PC-3 (cell line): ENCODE measurements at regions not wholly inside any gene's neighbourhood (a gene's known extent, or its start where the extent isn't known, plus 50 kb on each side); places are given as distances from the start of the nearest gene placed in this dataset.

Experiments
- ATAC-seq: fragments of 200-7000 bp; cut with Tn5 transposase; 2 replicates; pipeline ENCODE4 v1.9.1; 2020; ENCODE audit warnings: mild to moderate bottlenecking, moderate library complexity
- BruUV-seq: library from RNA; stranded (reverse); fragments of 400-500 nt; replicated peaks from 2 replicates; lab custom pipeline; 2021; lab: Mats Ljungman, UMichigan
- CTCF ChIA-PET: fragments of 300-600 bp; sonication (Branson Sonifier 250); formaldehyde crosslinking; loops from one replicate; lab custom pipeline; 2022; ENCODE audit warnings: antibody characterized with exemption; lab: Charles Lee
- POLR2A ChIA-PET: fragments of 300-600 bp; sonication (Branson Sonifier 250); formaldehyde crosslinking; loops from one replicate; lab custom pipeline; 2022; ENCODE audit warnings: antibody characterized with exemption; ENCODE audit not compliant: unreplicated experiment; lab: Charles Lee
- DNase-seq: peaks from one replicate; pipeline ENCODE4 v3.0.0-alpha.2; 2015
- H2AFZ ChIP-seq: fragments of 300-600 bp; sonication (generic); 2 replicates; pipeline ENCODE4 v1.6.0; 2016; ENCODE audit warnings: antibody characterized with exemption, low read length
- H3F3A ChIP-seq: fragments of 300-600 bp; sonication (generic); one replicate; pipeline ENCODE4 v1.6.0; 2017; ENCODE audit warnings: antibody characterized with exemption, low read length, control low read depth, mild to moderate bottlenecking; ENCODE audit not compliant: unreplicated experiment
- H3K27ac ChIP-seq: fragments of 300-600 bp; sonication (generic); 2 replicates; pipeline ENCODE4 v1.5.1; 2016; ENCODE audit warnings: mild to moderate bottlenecking, low read length
- H3K27me3 ChIP-seq: fragments of 300-600 bp; sonication (generic); 2 replicates; pipeline ENCODE4 v1.6.1; 2016; ENCODE audit warnings: low read length, mixed read lengths
- H3K36me3 ChIP-seq: fragments of 300-600 bp; sonication (generic); 2 replicates; pipeline ENCODE4 v1.6.1; 2016; ENCODE audit warnings: low read depth, mixed run types, low read length, mixed read lengths
- H3K4me1 ChIP-seq: fragments of 300-600 bp; sonication (generic); 2 replicates; pipeline ENCODE4 v1.5.1; 2016; ENCODE audit warnings: low read length; ENCODE audit not compliant: insufficient read depth
- H3K4me2 ChIP-seq: fragments of 300-600 bp; sonication (generic); 2 replicates; pipeline ENCODE4 v1.6.0; 2016; ENCODE audit warnings: low read length
- H3K4me3 ChIP-seq: fragments of 300-600 bp; sonication (generic); 2 replicates; pipeline ENCODE4 v1.5.1; 2016; ENCODE audit warnings: mild to moderate bottlenecking, low read length, mixed read lengths
- H3K79me2 ChIP-seq: fragments of 300-600 bp; sonication (generic); 2 replicates; pipeline ENCODE4 v1.6.1; 2017; ENCODE audit warnings: low read length, mixed read lengths
- H3K9ac ChIP-seq: fragments of 300-600 bp; sonication (generic); 2 replicates; pipeline ENCODE4 v1.6.0; 2016; ENCODE audit warnings: mild to moderate bottlenecking, low read length
- H3K9me2 ChIP-seq: fragments of 300-600 bp; sonication (generic); replicated peaks from 2 replicates; pipeline ENCODE4 v1.6.1; 2016; ENCODE audit warnings: mixed run types, low read length, mixed read lengths
- H3K9me3 ChIP-seq: fragments of 300-600 bp; sonication (generic); 2 replicates; pipeline ENCODE4 v1.6.1; 2016; ENCODE audit warnings: low read length, mixed read lengths
- H4K20me1 ChIP-seq: fragments of 300-600 bp; sonication (generic); 2 replicates; pipeline ENCODE4 v1.6.1; 2016; ENCODE audit warnings: low read length, mixed read lengths
- CTCF ChIP-seq: fragments of 300-600 bp; sonication (generic); conservative IDR thresholded peaks from 2 replicates; pipeline ENCODE4 v1.5.1; 2017; ENCODE audit warnings: antibody characterized with exemption, low read depth, mild to moderate bottlenecking, low read length
- EZH2 ChIP-seq: fragments of 300-600 bp; sonication (generic); IDR thresholded peaks from one replicate; pipeline ENCODE4 v1.6.1; 2017; ENCODE audit warnings: antibody characterized with exemption, mild to moderate bottlenecking, low read length; ENCODE audit not compliant: unreplicated experiment
- EZH2phosphoT487 ChIP-seq: fragments of 300-600 bp; sonication (generic); IDR thresholded peaks from 2 replicates; pipeline ENCODE4 v1.6.1; 2018; ENCODE audit warnings: mild to moderate bottlenecking, antibody characterized with exemption, low read length, borderline replicate concordance
- intact Hi-C: fragments of 100-400 bp; cut with micrococcal nuclease; formaldehyde crosslinking; loops from 2 replicates; pipeline ENCODE4 v1.9.0; 2023

DNA sequence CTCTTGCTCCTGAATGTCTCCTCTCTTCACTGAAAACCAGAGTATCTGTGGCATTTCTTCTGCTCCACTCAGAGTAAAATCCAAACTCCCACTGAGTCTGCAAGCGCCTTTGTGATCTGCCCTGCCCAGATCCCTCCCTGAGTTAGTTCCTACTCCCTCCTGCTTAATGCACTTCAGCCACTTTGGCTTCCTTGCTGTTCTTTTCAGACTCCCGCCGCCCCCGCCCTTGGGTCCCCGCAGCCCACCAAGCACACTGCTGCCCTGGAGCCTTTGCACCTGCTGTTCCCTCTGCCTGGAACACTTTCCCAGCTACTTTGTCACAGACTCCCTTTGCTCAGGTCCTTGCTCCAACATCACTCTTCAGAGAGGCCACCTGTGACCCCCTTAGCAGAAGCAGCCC lies 127.2 kb upstream of the SLC25A48 start:
- no TSS peak for BruUV-seq
- H3K4me1 ChIP-seq = no peaks in the 10 kb centered on the region
- no peak overlapping the region for H3K9ac ChIP-seq
- H3K4me2 ChIP-seq = no peak overlapping the region
- no peak overlapping the region for H3K27ac ChIP-seq
- no peak overlapping the region for H3K4me3 ChIP-seq
- peaks cover 52% of the 10 kb centered on the region for H3K27me3 ChIP-seq
- intact Hi-C loops = no loop called here
- no peak for TF ChIP-seq EZH2
- no peak for TF ChIP-seq EZH2phosphoT487
- TF ChIP-seq CTCF = no peak
- no peaks in the 10 kb centered on the region for H4K20me1 ChIP-seq
- H3K9me2 ChIP-seq = no peaks in the 10 kb centered on the region
- no peak overlapping the region for H2AFZ ChIP-seq
- no peaks in the 10 kb centered on the region for H3K36me3 ChIP-seq
- ATAC-seq = no peak
- no peak for DNase-seq
- POLR2A ChIA-PET = no interaction called here
- no peaks in the 10 kb centered on the region for H3K79me2 ChIP-seq
- CTCF ChIA-PET = no interaction called here
- no peaks in the 10 kb centered on the region for H3K9me3 ChIP-seq
- H3F3A ChIP-seq = no peaks in the 10 kb centered on the region

- Histone ChIP-seq H3K4me1 (no peaks in the 10 kb centered on the region), H2AFZ (no peak overlapping the region), H3K79me2 (no peaks in the 10 kb centered on the region), H3K27me3 (peaks cover 48% of the 10 kb centered on the region), H3K9me2 (no peaks in the 10 kb centered on the region), H3K4me3 (no peak overlapping the region), H3K9ac (no peak overlapping the region), H3K27ac (no peak overlapping the region), H3K36me3 (no peaks in the 10 kb centered on the region), H4K20me1 (no peaks in the 10 kb centered on the region), H3K4me2 (no peak overlapping the region), H3K9me3 (no peaks in the 10 kb centered on the region), H3F3A (no peaks in the 10 kb centered on the region)
- TF ChIP-seq CTCF (no peak), EZH2phosphoT487 (no peak), EZH2 (no peak)
- no TSS peak for BruUV-seq
- intact Hi-C loops = no loop called here
- ATAC-seq (no peak), DNase-seq (no peak)
- CTCF ChIA-PET = no interaction called here
- POLR2A ChIA-PET = no interaction called here
Observed at GRCh38 chr5:135706893-135707292, 127.6 kb upstream of the SLC25A48 start.

DNA sequence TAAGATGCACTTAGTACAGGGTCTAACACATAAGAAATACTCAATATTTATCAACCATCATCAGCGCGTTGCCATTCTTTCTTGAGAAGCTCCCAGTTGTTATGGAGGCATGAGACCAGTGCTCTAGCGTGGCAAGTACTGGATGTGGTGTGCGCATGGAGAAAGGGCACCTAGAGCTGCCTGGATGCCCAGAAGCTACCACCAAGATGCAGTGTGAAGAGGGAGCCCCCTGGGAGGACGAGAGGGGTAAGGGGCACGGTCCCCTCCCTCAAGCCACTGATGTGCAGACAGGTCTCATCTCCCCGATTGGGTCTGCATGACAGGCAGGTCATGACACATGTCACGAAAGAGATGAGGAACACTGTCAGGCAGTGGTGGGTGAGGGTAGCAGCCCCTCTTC lies 127.7 kb upstream of the CXCL14 start:
- Histone ChIP-seq H2AFZ (no peak overlapping the region), H3K9ac (no peak overlapping the region), H3K9me3 (no peaks in the 10 kb centered on the region), H3K27ac (no peak overlapping the region), H3K79me2 (no peaks in the 10 kb centered on the region), H3K27me3 (peaks cover 43% of the 10 kb centered on the region), H3F3A (no peaks in the 10 kb centered on the region), H3K4me3 (no peak overlapping the region), H3K36me3 (no peaks in the 10 kb centered on the region), H3K4me2 (no peak overlapping the region), H4K20me1 (no peaks in the 10 kb centered on the region), H3K4me1 (no peaks in the 10 kb centered on the region), H3K9me2 (no peaks in the 10 kb centered on the region)
- ChIA-PET CTCF (no interaction called here), POLR2A (no interaction called here)
- DNase-seq (no peak), ATAC-seq (no peak)
- intact Hi-C loops = no loop called here
- no TSS peak for BruUV-seq
- TF ChIP-seq EZH2 (no peak), CTCF (no peak), EZH2phosphoT487 (no peak)
